GM23248 (cell line): ENCODE measurements at regions not wholly inside any gene's neighbourhood (a gene's known extent, or its start where the extent isn't known, plus 50 kb on each side); places are given as distances from the start of the nearest gene placed in this dataset.

ENCODE experiments used
- EZH2 ChIP-seq: fragments of 200-600 bp; sonication (generic); IDR thresholded peaks from 2 replicates; pipeline ENCODE4 v1.6.1; 2018; ENCODE audit warnings: antibody characterized with exemption, mild to moderate bottlenecking; ENCODE audit not compliant: insufficient read depth, poor library complexity, severe bottlenecking
- EZH2phosphoT487 ChIP-seq: fragments of 200-600 bp; sonication (generic); IDR thresholded peaks from 2 replicates; pipeline ENCODE4 v1.6.1; 2018; ENCODE audit warnings: antibody characterized with exemption, moderate library complexity, mild to moderate bottlenecking, low read depth; ENCODE audit not compliant: insufficient read depth

GRCh38 chr11:127943152-127943551 lies 644.2 kb downstream of the ETS1 start:
- no peak for TF ChIP-seq EZH2phosphoT487
- no peak for TF ChIP-seq EZH2
